WTC11 (cell line): ENCODE measurements at regions not wholly inside any gene's neighbourhood (a gene's known extent, or its start where the extent isn't known, plus 50 kb on each side); places are given as distances from the start of the nearest gene placed in this dataset.

Experiments
- ATAC-seq: fragments of 200-7000 bp; cut with Tn5 transposase; 2 replicates; pipeline ENCODE4 v1.10.0; 2021; ENCODE audit warnings: mild to moderate bottlenecking, moderate library complexity
- CTCF ChIA-PET: fragments of 300-600 bp; sonication (Branson Sonifier 250); formaldehyde crosslinking; loops from one replicate; lab custom pipeline; 2021; ENCODE audit warnings: antibody characterized with exemption; lab: Charles Lee
- POLR2A ChIA-PET: fragments of 350-600 bp; sonication (Branson Sonifier 250); formaldehyde crosslinking; loops from one replicate; lab custom pipeline; 2021; ENCODE audit warnings: antibody characterized with exemption; lab: Charles Lee
- DNase-seq: peaks from one replicate; pipeline ENCODE4 v3.0.0; 2021; ENCODE audit warnings: low spot score
- H3K27ac Mint-ChIP-seq: 2 replicates; pipeline ENCODE4 v1.8.0; 2021; ENCODE audit warnings: mixed read lengths
- H3K27me3 Mint-ChIP-seq: 2 replicates; pipeline ENCODE4 v1.8.0; 2021; ENCODE audit warnings: low read depth, mild to moderate bottlenecking, moderate library complexity, mixed read lengths
- H3K36me3 Mint-ChIP-seq: 2 replicates; pipeline ENCODE4 v1.8.0; 2021; ENCODE audit warnings: mixed read lengths
- H3K4me1 Mint-ChIP-seq: 2 replicates; pipeline ENCODE4 v1.8.0; 2022; ENCODE audit warnings: mixed read lengths
- H3K4me3 Mint-ChIP-seq: 2 replicates; pipeline ENCODE4 v1.8.0; 2021; ENCODE audit warnings: mild to moderate bottlenecking, moderate library complexity, mixed read lengths
- H3K9me3 Mint-ChIP-seq: 2 replicates; pipeline ENCODE4 v1.8.0; 2021; ENCODE audit warnings: mixed read lengths
- ATF1 ChIP-seq: sonication (generic); formaldehyde crosslinking; IDR thresholded peaks from 2 replicates; pipeline ENCODE4 v1.8.1; 2023; ENCODE audit warnings: mild to moderate bottlenecking, moderate library complexity, missing genetic modification reagents
- CREM ChIP-seq: sonication (generic); formaldehyde crosslinking; IDR thresholded peaks from 2 replicates; pipeline ENCODE4 v1.8.1; 2022; ENCODE audit warnings: mild to moderate bottlenecking, missing genetic modification reagents, moderate library complexity
- NFE2L1 ChIP-seq: sonication (generic); formaldehyde crosslinking; IDR thresholded peaks from 2 replicates; pipeline ENCODE4 v1.8.1; 2023; ENCODE audit warnings: missing genetic modification reagents
- RELA ChIP-seq: sonication (generic); formaldehyde crosslinking; IDR thresholded peaks from 2 replicates; pipeline ENCODE4 v1.8.1; 2022; ENCODE audit warnings: missing genetic modification reagents, mild to moderate bottlenecking, borderline replicate concordance
- SMAD3 ChIP-seq: sonication (generic); formaldehyde crosslinking; IDR thresholded peaks from 2 replicates; pipeline ENCODE4 v1.8.0; 2022; ENCODE audit warnings: missing genetic modification reagents, mild to moderate bottlenecking, borderline replicate concordance
- SOX15 ChIP-seq: fragments of 250-450 bp; sonication (Bioruptor Pico); IDR thresholded peaks from 2 replicates; pipeline ENCODE4 v1.9.0; 2021; ENCODE audit warnings: mild to moderate bottlenecking
- ZBTB21 ChIP-seq: sonication (generic); formaldehyde crosslinking; IDR thresholded peaks from 2 replicates; pipeline ENCODE4 v1.8.1; 2023; ENCODE audit warnings: mild to moderate bottlenecking, missing genetic modification reagents, borderline replicate concordance
- ZNF138 ChIP-seq: sonication (generic); formaldehyde crosslinking; conservative IDR thresholded peaks from 2 replicates; pipeline ENCODE4 v1.8.1; 2022; ENCODE audit warnings: mild to moderate bottlenecking, moderate library complexity, missing genetic modification reagents
- ZNF232 ChIP-seq: sonication (generic); formaldehyde crosslinking; IDR thresholded peaks from 2 replicates; pipeline ENCODE4 v1.8.0; 2022; ENCODE audit warnings: mild to moderate bottlenecking, missing genetic modification reagents
- ZNF263 ChIP-seq: sonication (generic); formaldehyde crosslinking; IDR thresholded peaks from 2 replicates; pipeline ENCODE4 v1.8.1; 2022; ENCODE audit warnings: low read depth, mild to moderate bottlenecking, moderate library complexity, missing genetic modification reagents
- TF ChIP-seq, protein P1 (sequence below): sonication (generic); formaldehyde crosslinking; conservative IDR thresholded peaks from 2 replicates; pipeline ENCODE4 v1.8.1; 2023; ENCODE audit warnings: mild to moderate bottlenecking, low read depth, missing genetic modification reagents, moderate library complexity
- TF ChIP-seq, protein P2 (sequence below): sonication (generic); formaldehyde crosslinking; IDR thresholded peaks from 2 replicates; pipeline ENCODE4 v1.8.1; 2022; ENCODE audit warnings: mild to moderate bottlenecking, missing genetic modification reagents, moderate library complexity, borderline replicate concordance
- TF ChIP-seq, protein P3 (sequence below): fragments of 250-450 bp; sonication (Bioruptor Pico); IDR thresholded peaks from 2 replicates; pipeline ENCODE4 v2.1.2; 2022; ENCODE audit warnings: mild to moderate bottlenecking, moderate library complexity
- TF ChIP-seq, protein P4 (sequence below): sonication (generic); formaldehyde crosslinking; conservative IDR thresholded peaks from 2 replicates; pipeline ENCODE4 v1.8.1; 2022; ENCODE audit warnings: mild to moderate bottlenecking, missing genetic modification reagents
- TF ChIP-seq, protein P5 (sequence below): fragments of 200-600 bp; IDR thresholded peaks from 2 replicates; pipeline ENCODE4 v1.8.0; 2022; ENCODE audit warnings: antibody characterized with exemption
- TF ChIP-seq, protein P6 (sequence below): sonication (generic); formaldehyde crosslinking; IDR thresholded peaks from 2 replicates; pipeline ENCODE4 v1.8.1; 2023; ENCODE audit warnings: mild to moderate bottlenecking, missing genetic modification reagents, moderate library complexity
- TF ChIP-seq, protein P7 (sequence below): sonication (generic); formaldehyde crosslinking; IDR thresholded peaks from 2 replicates; pipeline ENCODE4 v1.8.1; 2023; ENCODE audit warnings: mild to moderate bottlenecking, missing genetic modification reagents, moderate library complexity

DNA sequence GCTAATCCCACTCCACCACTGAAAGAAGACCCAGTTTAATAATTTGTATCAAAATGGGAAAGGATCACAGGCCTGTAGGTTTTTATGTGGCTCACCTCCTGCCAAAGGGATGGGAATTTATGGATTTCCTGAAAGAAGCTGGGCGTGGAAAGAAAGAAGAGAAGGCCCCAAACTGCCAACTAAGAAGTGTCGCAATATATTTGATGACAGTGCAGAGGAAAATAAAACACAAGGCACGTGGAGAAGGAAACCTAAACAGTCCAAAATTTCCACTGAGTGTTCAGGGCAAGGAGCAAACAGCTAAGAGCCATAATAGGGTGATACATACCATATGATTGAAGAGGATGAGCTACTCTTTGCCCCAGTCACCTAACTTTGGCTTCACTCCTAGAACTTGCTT lies 667.2 kb downstream of the GATA3 start (continued):
- TF ChIP-seq, protein P1, sequence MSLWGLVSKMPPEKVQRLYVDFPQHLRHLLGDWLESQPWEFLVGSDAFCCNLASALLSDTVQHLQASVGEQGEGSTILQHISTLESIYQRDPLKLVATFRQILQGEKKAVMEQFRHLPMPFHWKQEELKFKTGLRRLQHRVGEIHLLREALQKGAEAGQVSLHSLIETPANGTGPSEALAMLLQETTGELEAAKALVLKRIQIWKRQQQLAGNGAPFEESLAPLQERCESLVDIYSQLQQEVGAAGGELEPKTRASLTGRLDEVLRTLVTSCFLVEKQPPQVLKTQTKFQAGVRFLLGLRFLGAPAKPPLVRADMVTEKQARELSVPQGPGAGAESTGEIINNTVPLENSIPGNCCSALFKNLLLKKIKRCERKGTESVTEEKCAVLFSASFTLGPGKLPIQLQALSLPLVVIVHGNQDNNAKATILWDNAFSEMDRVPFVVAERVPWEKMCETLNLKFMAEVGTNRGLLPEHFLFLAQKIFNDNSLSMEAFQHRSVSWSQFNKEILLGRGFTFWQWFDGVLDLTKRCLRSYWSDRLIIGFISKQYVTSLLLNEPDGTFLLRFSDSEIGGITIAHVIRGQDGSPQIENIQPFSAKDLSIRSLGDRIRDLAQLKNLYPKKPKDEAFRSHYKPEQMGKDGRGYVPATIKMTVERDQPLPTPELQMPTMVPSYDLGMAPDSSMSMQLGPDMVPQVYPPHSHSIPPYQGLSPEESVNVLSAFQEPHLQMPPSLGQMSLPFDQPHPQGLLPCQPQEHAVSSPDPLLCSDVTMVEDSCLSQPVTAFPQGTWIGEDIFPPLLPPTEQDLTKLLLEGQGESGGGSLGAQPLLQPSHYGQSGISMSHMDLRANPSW (CRISPR knock-in tag), result no peak
- TF ChIP-seq SOX15, result no peak
- TF ChIP-seq, protein P2, sequence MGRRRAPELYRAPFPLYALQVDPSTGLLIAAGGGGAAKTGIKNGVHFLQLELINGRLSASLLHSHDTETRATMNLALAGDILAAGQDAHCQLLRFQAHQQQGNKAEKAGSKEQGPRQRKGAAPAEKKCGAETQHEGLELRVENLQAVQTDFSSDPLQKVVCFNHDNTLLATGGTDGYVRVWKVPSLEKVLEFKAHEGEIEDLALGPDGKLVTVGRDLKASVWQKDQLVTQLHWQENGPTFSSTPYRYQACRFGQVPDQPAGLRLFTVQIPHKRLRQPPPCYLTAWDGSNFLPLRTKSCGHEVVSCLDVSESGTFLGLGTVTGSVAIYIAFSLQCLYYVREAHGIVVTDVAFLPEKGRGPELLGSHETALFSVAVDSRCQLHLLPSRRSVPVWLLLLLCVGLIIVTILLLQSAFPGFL (CRISPR knock-in tag), result no peak
- TF ChIP-seq CREM, result no peak
- no peak for TF ChIP-seq ZNF232 (CRISPR knock-in tag)
- no peak for TF ChIP-seq RELA
- TF ChIP-seq, protein P3, sequence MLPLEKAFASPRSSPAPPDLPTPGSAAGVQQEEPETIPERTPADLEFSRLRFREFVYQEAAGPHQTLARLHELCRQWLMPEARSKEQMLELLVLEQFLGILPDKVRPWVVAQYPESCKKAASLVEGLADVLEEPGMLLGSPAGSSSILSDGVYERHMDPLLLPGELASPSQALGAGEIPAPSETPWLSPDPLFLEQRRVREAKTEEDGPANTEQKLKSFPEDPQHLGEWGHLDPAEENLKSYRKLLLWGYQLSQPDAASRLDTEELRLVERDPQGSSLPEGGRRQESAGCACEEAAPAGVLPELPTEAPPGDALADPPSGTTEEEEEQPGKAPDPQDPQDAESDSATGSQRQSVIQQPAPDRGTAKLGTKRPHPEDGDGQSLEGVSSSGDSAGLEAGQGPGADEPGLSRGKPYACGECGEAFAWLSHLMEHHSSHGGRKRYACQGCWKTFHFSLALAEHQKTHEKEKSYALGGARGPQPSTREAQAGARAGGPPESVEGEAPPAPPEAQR (CRISPR knock-in tag), result no peak
- TF ChIP-seq ATF1 (CRISPR knock-in tag), result no peak
- TF ChIP-seq, protein P4, sequence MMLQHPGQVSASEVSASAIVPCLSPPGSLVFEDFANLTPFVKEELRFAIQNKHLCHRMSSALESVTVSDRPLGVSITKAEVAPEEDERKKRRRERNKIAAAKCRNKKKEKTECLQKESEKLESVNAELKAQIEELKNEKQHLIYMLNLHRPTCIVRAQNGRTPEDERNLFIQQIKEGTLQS (CRISPR knock-in tag), result no peak
- TF ChIP-seq, protein P5, sequence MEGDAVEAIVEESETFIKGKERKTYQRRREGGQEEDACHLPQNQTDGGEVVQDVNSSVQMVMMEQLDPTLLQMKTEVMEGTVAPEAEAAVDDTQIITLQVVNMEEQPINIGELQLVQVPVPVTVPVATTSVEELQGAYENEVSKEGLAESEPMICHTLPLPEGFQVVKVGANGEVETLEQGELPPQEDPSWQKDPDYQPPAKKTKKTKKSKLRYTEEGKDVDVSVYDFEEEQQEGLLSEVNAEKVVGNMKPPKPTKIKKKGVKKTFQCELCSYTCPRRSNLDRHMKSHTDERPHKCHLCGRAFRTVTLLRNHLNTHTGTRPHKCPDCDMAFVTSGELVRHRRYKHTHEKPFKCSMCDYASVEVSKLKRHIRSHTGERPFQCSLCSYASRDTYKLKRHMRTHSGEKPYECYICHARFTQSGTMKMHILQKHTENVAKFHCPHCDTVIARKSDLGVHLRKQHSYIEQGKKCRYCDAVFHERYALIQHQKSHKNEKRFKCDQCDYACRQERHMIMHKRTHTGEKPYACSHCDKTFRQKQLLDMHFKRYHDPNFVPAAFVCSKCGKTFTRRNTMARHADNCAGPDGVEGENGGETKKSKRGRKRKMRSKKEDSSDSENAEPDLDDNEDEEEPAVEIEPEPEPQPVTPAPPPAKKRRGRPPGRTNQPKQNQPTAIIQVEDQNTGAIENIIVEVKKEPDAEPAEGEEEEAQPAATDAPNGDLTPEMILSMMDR, result no peak
- TF ChIP-seq ZBTB21 (CRISPR knock-in tag), result no peak

DNA sequence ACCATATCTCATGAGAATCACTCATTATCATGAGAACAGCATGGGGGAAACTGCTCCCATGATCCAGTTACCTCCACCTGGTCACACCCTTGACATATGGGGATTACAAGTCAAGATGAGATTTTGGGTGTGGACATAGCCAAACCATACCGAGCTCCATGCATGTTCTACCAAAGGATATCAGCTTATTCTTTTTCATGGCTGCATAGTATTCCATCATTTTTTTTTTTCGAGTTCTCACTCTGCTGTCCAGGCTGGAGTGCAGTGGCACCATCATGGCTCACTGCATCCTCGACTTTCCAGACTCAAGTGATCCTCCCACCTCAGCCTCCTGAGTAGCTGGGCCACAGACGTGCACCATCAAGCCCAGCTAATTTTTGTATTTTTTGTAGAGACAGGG lies 668.3 kb downstream of the GATA3 start:
- ATAC-seq, result no peak
- Mint-ChIP-seq H3K27ac (no peak overlapping the region), H3K4me1 (peaks cover 2% of the 10 kb centered on the region; the same call in 1 of the 2 replicates), H3K4me3 (no peak overlapping the region), H3K9me3 (peaks cover 15% of the 10 kb centered on the region), H3K27me3 (no peaks in the 10 kb centered on the region), H3K36me3 (0 out of 2 replicates have a peak, but pooled peaks cover 3% of the 10 kb centered on the region)
- TF ChIP-seq, protein P6, sequence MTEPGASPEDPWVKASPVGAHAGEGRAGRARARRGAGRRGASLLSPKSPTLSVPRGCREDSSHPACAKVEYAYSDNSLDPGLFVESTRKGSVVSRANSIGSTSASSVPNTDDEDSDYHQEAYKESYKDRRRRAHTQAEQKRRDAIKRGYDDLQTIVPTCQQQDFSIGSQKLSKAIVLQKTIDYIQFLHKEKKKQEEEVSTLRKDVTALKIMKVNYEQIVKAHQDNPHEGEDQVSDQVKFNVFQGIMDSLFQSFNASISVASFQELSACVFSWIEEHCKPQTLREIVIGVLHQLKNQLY (CRISPR knock-in tag), result no peak
- TF ChIP-seq NFE2L1 (no peak), ZNF263 (no peak), SMAD3 (CRISPR knock-in tag) (no peak), ZNF138 (no peak)
- TF ChIP-seq, protein P7, sequence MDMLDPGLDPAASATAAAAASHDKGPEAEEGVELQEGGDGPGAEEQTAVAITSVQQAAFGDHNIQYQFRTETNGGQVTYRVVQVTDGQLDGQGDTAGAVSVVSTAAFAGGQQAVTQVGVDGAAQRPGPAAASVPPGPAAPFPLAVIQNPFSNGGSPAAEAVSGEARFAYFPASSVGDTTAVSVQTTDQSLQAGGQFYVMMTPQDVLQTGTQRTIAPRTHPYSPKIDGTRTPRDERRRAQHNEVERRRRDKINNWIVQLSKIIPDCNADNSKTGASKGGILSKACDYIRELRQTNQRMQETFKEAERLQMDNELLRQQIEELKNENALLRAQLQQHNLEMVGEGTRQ (CRISPR knock-in tag), result no peak
- CTCF ChIA-PET, result no interaction called here
- no peak for DNase-seq
- POLR2A ChIA-PET, result no interaction called here
